ENCODE measurements at regions not wholly inside any gene's neighbourhood (a gene's known extent, or its start where the extent isn't known, plus 50 kb on each side); places are given as distances from the start of the nearest gene placed in this dataset.

DNA sequence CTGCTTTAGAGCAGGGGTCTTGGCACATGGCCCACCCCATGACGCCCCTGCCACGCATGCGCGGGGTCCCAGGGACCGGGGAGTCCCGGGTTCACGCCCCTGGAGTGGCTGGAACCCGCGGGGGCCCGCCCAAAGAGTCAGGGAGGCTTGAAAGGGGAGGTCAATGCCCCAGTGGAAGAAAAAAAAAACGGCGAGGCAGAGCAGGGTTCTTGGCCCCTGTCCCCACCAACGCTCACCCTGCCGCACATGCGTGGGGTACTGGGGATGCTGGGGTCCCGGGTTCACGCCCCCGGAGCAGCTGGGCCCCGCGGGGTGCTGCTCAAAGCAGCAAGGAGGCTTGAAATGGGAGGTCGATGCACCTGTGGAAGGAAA is 319.1 kb downstream of the ALG10 start:
- DNase-seq (ENCODE audit: low spot score) = no peak
- TF ChIP-seq, protein P1, sequence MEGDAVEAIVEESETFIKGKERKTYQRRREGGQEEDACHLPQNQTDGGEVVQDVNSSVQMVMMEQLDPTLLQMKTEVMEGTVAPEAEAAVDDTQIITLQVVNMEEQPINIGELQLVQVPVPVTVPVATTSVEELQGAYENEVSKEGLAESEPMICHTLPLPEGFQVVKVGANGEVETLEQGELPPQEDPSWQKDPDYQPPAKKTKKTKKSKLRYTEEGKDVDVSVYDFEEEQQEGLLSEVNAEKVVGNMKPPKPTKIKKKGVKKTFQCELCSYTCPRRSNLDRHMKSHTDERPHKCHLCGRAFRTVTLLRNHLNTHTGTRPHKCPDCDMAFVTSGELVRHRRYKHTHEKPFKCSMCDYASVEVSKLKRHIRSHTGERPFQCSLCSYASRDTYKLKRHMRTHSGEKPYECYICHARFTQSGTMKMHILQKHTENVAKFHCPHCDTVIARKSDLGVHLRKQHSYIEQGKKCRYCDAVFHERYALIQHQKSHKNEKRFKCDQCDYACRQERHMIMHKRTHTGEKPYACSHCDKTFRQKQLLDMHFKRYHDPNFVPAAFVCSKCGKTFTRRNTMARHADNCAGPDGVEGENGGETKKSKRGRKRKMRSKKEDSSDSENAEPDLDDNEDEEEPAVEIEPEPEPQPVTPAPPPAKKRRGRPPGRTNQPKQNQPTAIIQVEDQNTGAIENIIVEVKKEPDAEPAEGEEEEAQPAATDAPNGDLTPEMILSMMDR (IDR thresholded peaks at IDR 0.05) = no peak
- Mint-ChIP-seq H3K4me3 (ENCODE audit: unreplicated experiment) (no peak overlapping the region), H3K9me3 (ENCODE audit: low read depth) (no peaks in the 10 kb centered on the region), H3K27me3 (ENCODE audit: low read depth) (no peaks in the 10 kb centered on the region), H3K27ac (ENCODE audit: unreplicated experiment) (no peak overlapping the region), H3K36me3 (ENCODE audit: low read depth) (no peaks in the 10 kb centered on the region), H3K4me1 (ENCODE audit: low read depth) (no peaks in the 10 kb centered on the region)

DNA sequence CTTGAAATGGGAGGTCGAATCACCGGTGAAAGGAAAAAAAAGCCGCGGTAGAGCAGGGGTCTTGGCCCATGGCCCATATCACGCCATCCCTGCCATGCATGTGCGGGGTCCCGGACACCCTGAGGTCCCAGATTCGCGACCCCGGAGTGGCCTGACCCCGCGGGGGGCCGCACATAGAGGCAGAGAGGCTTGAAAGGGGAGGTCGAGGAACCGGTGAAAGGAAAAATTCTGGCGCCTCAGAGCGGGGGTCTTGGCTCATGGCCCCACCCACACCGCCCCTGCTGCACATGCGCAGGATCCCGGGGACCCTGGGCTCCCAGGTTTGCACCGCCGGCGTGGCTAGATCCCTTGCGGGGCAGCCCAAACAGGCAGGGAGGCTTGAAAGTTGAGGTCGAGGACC is 319.8 kb downstream of the ALG10 start:
- H3K27ac Mint-ChIP-seq (ENCODE audit: unreplicated experiment) = no peak overlapping the region
- DNase-seq (ENCODE audit: low spot score) = no peak
- no peaks in the 10 kb centered on the region for H3K36me3 Mint-ChIP-seq (ENCODE audit: low read depth)
- H3K27me3 Mint-ChIP-seq (ENCODE audit: low read depth) = no peaks in the 10 kb centered on the region
- no peaks in the 10 kb centered on the region for H3K4me1 Mint-ChIP-seq (ENCODE audit: low read depth)
- TF ChIP-seq, protein P1 (IDR thresholded peaks at IDR 0.05) = no peak
- no peak overlapping the region for H3K4me3 Mint-ChIP-seq (ENCODE audit: unreplicated experiment)
- H3K9me3 Mint-ChIP-seq (ENCODE audit: low read depth) = no peaks in the 10 kb centered on the region

DNA sequence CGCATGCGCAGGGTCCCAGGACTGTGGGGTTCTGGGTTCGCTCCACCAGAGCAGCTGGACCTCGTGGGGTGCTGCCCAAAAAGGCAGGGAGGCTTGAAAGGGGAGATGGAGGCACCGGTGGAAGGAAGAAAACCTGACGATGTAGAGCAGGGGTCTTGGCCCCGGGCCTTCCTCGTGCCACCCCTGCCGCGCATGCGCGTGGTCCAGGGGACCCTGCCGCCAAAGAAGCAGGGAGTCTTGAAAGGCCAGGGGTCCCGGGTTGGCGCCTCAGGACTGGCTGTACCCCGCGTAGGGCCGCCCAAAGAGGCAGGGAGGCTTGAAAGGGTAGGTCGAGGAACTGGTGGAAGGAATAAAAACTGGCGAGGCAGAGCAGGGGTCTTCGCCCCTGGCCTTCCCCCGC is 321.0 kb downstream of the ALG10 start:
- H3K36me3 Mint-ChIP-seq (ENCODE audit: low read depth) = no peaks in the 10 kb centered on the region
- H3K4me1 Mint-ChIP-seq (ENCODE audit: low read depth) = no peaks in the 10 kb centered on the region
- TF ChIP-seq, protein P1 (IDR thresholded peaks at IDR 0.05) = no peak
- no peaks in the 10 kb centered on the region for H3K9me3 Mint-ChIP-seq (ENCODE audit: low read depth)
- no peak overlapping the region for H3K4me3 Mint-ChIP-seq (ENCODE audit: unreplicated experiment)
- no peaks in the 10 kb centered on the region for H3K27me3 Mint-ChIP-seq (ENCODE audit: low read depth)
- no peak overlapping the region for H3K27ac Mint-ChIP-seq (ENCODE audit: unreplicated experiment)
- DNase-seq (ENCODE audit: low spot score) = no peak

DNA sequence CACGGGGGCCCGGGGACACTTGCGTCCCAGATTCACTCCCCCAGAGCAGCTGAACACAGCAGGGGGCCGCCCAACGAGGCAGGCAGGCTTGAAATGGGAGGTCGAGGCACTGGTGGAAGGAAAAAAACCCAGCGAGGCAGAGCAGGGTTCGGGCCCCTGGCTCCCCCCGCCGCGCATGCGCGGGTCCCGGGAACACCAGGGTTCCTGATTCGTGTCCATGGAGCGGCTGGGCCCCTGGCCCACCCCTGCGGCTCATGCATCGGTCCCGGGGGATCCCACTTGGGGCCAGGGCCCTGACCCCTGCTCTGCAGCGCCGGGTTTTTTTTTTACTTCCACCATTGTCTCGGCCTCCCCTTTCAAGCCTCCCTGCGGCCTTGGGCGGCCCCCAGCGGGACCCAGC is 321.5 kb downstream of the ALG10 start:
- Mint-ChIP-seq H3K9me3 (ENCODE audit: low read depth) (no peaks in the 10 kb centered on the region), H3K27me3 (ENCODE audit: low read depth) (no peaks in the 10 kb centered on the region), H3K36me3 (ENCODE audit: low read depth) (no peaks in the 10 kb centered on the region), H3K4me1 (ENCODE audit: low read depth) (no peaks in the 10 kb centered on the region), H3K27ac (ENCODE audit: unreplicated experiment) (no peak overlapping the region), H3K4me3 (ENCODE audit: unreplicated experiment) (no peak overlapping the region)
- TF ChIP-seq, protein P1 (IDR thresholded peaks at IDR 0.05) = no peak
- no peak for DNase-seq (ENCODE audit: low spot score)

DNA sequence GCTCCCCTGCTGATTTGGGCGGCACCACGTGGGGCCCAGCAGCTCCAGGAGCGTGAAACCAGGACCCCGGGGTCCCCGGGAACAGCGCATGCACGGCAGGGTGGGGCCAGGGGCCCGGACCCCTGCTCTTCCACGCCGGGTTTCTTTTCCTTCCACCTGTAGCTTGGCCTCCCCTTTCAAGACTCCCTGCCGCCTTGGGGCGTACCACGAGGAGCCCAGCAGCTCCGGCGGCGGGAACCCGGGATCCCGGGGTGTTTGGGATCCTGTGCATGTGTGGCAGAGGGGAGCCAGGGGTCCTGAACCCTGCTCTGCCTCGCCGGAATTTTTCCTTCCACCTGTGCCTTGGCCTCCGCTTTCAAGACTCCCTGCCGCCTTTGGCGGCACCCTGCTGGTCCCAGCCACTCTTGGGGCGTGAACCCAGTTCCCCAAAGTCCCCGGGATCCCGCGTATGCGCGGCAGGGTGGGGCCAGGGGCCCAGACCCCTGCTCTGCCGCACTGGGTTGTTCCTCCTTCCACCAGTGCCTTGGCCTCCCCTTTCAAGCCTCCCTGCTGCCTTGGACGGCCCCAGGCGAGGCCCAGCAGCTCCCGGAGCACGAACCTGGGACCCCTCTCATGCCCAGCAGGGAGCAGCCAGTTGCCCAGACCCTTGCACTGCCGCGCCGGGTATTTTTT is 322.7 kb downstream of the ALG10 start:
- Mint-ChIP-seq H3K27me3 (ENCODE audit: low read depth) (no peaks in the 10 kb centered on the region), H3K9me3 (ENCODE audit: low read depth) (no peaks in the 10 kb centered on the region), H3K27ac (ENCODE audit: unreplicated experiment) (no peak overlapping the region), H3K4me1 (ENCODE audit: low read depth) (no peaks in the 10 kb centered on the region), H3K4me3 (ENCODE audit: unreplicated experiment) (no peak overlapping the region), H3K36me3 (ENCODE audit: low read depth) (no peaks in the 10 kb centered on the region)
- TF ChIP-seq, protein P1 (IDR thresholded peaks at IDR 0.05) = no peak
- no peak for DNase-seq (ENCODE audit: low spot score)

All from chondrocyte (in vitro differentiated cells).